Activated naive CD4-positive, alpha-beta T cell treated with anti-CD3 and anti-CD28 coated beads, Interleukin-2, amount 50 U/mL, for 24 hours (primary cell): ENCODE measurements at regions not wholly inside any gene's neighbourhood (a gene's known extent, or its start where the extent isn't known, plus 50 kb on each side); places are given as distances from the start of the nearest gene placed in this dataset.

Experiments
- H3K27ac Mint-ChIP-seq: one replicate; pipeline ENCODE4 v1.8.0; 2021; ENCODE audit warnings: mild to moderate bottlenecking, mixed read lengths
- H3K27me3 Mint-ChIP-seq: one replicate; pipeline ENCODE4 v1.8.0; 2021; ENCODE audit warnings: mixed read lengths
- H3K36me3 Mint-ChIP-seq: one replicate; pipeline ENCODE4 v1.8.0; 2021; ENCODE audit warnings: mixed read lengths
- H3K4me1 Mint-ChIP-seq: one replicate; pipeline ENCODE4 v1.8.0; 2021; ENCODE audit warnings: mixed read lengths
- H3K4me3 Mint-ChIP-seq: one replicate; pipeline ENCODE4 v1.8.0; 2021; ENCODE audit warnings: mild to moderate bottlenecking, mixed read lengths
- H3K9me3 Mint-ChIP-seq: one replicate; pipeline ENCODE4 v1.8.0; 2021; ENCODE audit warnings: mixed read lengths

GRCh38 chr11:15594607-15595006 lies 479.9 kb downstream of the INSC start:
- Mint-ChIP-seq H3K27me3 (no peaks in the 10 kb centered on the region), H3K4me1 (no peaks in the 10 kb centered on the region), H3K4me3 (no peak overlapping the region), H3K27ac (no peak overlapping the region), H3K36me3 (no peaks in the 10 kb centered on the region), H3K9me3 (no peaks in the 10 kb centered on the region)

GRCh38 chr11:15599376-15599775 lies 484.7 kb downstream of the INSC start:
- H3K9me3 Mint-ChIP-seq: no peaks in the 10 kb centered on the region
- no peaks in the 10 kb centered on the region for H3K27me3 Mint-ChIP-seq
- no peak overlapping the region for H3K27ac Mint-ChIP-seq
- no peaks in the 10 kb centered on the region for H3K36me3 Mint-ChIP-seq
- H3K4me1 Mint-ChIP-seq: no peaks in the 10 kb centered on the region
- no peak overlapping the region for H3K4me3 Mint-ChIP-seq

GRCh38 chr11:15602047-15602446 lies 487.3 kb downstream of the INSC start:
- H3K4me3 Mint-ChIP-seq: no peak overlapping the region
- no peaks in the 10 kb centered on the region for H3K4me1 Mint-ChIP-seq
- no peaks in the 10 kb centered on the region for H3K36me3 Mint-ChIP-seq

GRCh38 chr11:15602785-15603567 lies 488.3 kb downstream of the INSC start:
- no peaks in the 10 kb centered on the region for H3K36me3 Mint-ChIP-seq
- H3K4me1 Mint-ChIP-seq: no peaks in the 10 kb centered on the region
- no peak overlapping the region for H3K27ac Mint-ChIP-seq
- H3K4me3 Mint-ChIP-seq: no peak overlapping the region
- no peaks in the 10 kb centered on the region for H3K27me3 Mint-ChIP-seq
- H3K9me3 Mint-ChIP-seq: no peaks in the 10 kb centered on the region

More at GRCh38 chr11:15602047-15602446, 487.3 kb downstream of the INSC start:
- Mint-ChIP-seq H3K27me3 (no peaks in the 10 kb centered on the region), H3K9me3 (no peaks in the 10 kb centered on the region), H3K27ac (no peak overlapping the region)

GRCh38 chr11:15605094-15605493 lies 490.4 kb downstream of the INSC start:
- no peak overlapping the region for H3K4me3 Mint-ChIP-seq
- no peaks in the 10 kb centered on the region for H3K36me3 Mint-ChIP-seq
- H3K27ac Mint-ChIP-seq: no peak overlapping the region
- no peaks in the 10 kb centered on the region for H3K27me3 Mint-ChIP-seq
- H3K4me1 Mint-ChIP-seq: no peaks in the 10 kb centered on the region
- peaks cover 3% of the 10 kb centered on the region for H3K9me3 Mint-ChIP-seq

GRCh38 chr11:15607361-15608036 lies 492.8 kb downstream of the INSC start:
- Mint-ChIP-seq H3K4me1 (no peaks in the 10 kb centered on the region), H3K9me3 (peaks cover 4% of the 10 kb centered on the region), H3K27me3 (no peaks in the 10 kb centered on the region), H3K36me3 (no peaks in the 10 kb centered on the region), H3K4me3 (no peak overlapping the region), H3K27ac (no peak overlapping the region)

- Mint-ChIP-seq H3K36me3 (no peaks in the 10 kb centered on the region), H3K4me3 (no peak overlapping the region), H3K27ac (no peak overlapping the region), H3K9me3 (peaks cover 4% of the 10 kb centered on the region), H3K4me1 (no peaks in the 10 kb centered on the region), H3K27me3 (no peaks in the 10 kb centered on the region)
Measured at GRCh38 chr11:15609445-15609844, 494.7 kb downstream of the INSC start.

GRCh38 chr11:15610881-15611280 lies 496.2 kb downstream of the INSC start:
- Mint-ChIP-seq H3K4me3 (no peak overlapping the region), H3K27ac (no peak overlapping the region), H3K4me1 (no peaks in the 10 kb centered on the region), H3K36me3 (no peaks in the 10 kb centered on the region), H3K9me3 (peaks cover 4% of the 10 kb centered on the region), H3K27me3 (no peaks in the 10 kb centered on the region)

- Mint-ChIP-seq H3K27me3 (no peaks in the 10 kb centered on the region), H3K36me3 (no peaks in the 10 kb centered on the region), H3K4me3 (no peak overlapping the region), H3K9me3 (peaks cover 4% of the 10 kb centered on the region), H3K27ac (no peak overlapping the region), H3K4me1 (no peaks in the 10 kb centered on the region)
Measured at GRCh38 chr11:15613251-15613650, 498.5 kb downstream of the INSC start.

GRCh38 chr11:15613789-15614188 lies 499.1 kb downstream of the INSC start:
- Mint-ChIP-seq H3K4me3 (no peak overlapping the region), H3K36me3 (no peaks in the 10 kb centered on the region), H3K4me1 (no peaks in the 10 kb centered on the region), H3K27me3 (no peaks in the 10 kb centered on the region), H3K27ac (no peak overlapping the region), H3K9me3 (peaks cover 4% of the 10 kb centered on the region)

- Mint-ChIP-seq H3K9me3 (no peaks in the 10 kb centered on the region), H3K36me3 (no peaks in the 10 kb centered on the region), H3K4me3 (no peak overlapping the region), H3K27ac (no peak overlapping the region), H3K27me3 (no peaks in the 10 kb centered on the region), H3K4me1 (no peaks in the 10 kb centered on the region)
Measured at GRCh38 chr11:15615398-15616096, 500.8 kb downstream of the INSC start.

- Mint-ChIP-seq H3K4me3 (no peak overlapping the region), H3K4me1 (no peaks in the 10 kb centered on the region)
Measured at GRCh38 chr11:15616130-15617105, 501.7 kb downstream of the INSC start.

GRCh38 chr11:15617126-15617525 lies 502.4 kb downstream of the INSC start:
- Mint-ChIP-seq H3K27me3 (peaks cover 3% of the 10 kb centered on the region), H3K4me3 (no peak overlapping the region), H3K27ac (no peak overlapping the region), H3K36me3 (no peaks in the 10 kb centered on the region), H3K9me3 (no peaks in the 10 kb centered on the region), H3K4me1 (no peaks in the 10 kb centered on the region)

More at GRCh38 chr11:15616130-15617105, 501.7 kb downstream of the INSC start:
- no peaks in the 10 kb centered on the region for H3K36me3 Mint-ChIP-seq
- H3K27me3 Mint-ChIP-seq: peaks cover 3% of the 10 kb centered on the region
- no peak overlapping the region for H3K27ac Mint-ChIP-seq
- H3K9me3 Mint-ChIP-seq: no peaks in the 10 kb centered on the region

- Mint-ChIP-seq H3K9me3 (no peaks in the 10 kb centered on the region), H3K27ac (no peak overlapping the region), H3K27me3 (peaks cover 3% of the 10 kb centered on the region), H3K4me3 (no peak overlapping the region), H3K36me3 (no peaks in the 10 kb centered on the region), H3K4me1 (no peaks in the 10 kb centered on the region)
Measured at GRCh38 chr11:15618583-15619032, 503.9 kb downstream of the INSC start.

- Mint-ChIP-seq H3K36me3 (no peaks in the 10 kb centered on the region), H3K4me1 (no peaks in the 10 kb centered on the region), H3K9me3 (no peaks in the 10 kb centered on the region), H3K4me3 (no peak overlapping the region), H3K27ac (no peak overlapping the region), H3K27me3 (peaks cover 3% of the 10 kb centered on the region)
Measured at GRCh38 chr11:15621565-15621964, 506.8 kb downstream of the INSC start.
